ENCODE measurements at regions not wholly inside any gene's neighbourhood (a gene's known extent, or its start where the extent isn't known, plus 50 kb on each side); places are given as distances from the start of the nearest gene placed in this dataset.

GRCh38 chr15:81897057-81897677 lies 148.7 kb downstream of the MEX3B start:
- Histone ChIP-seq H4K20me1 (replicated peaks; ENCODE audit: insufficient read depth) (no peaks in the 10 kb centered on the region), H3K27me3 (ENCODE audit: insufficient read depth) (no peaks in the 10 kb centered on the region), H3K27ac (ENCODE audit: low read depth) (no peak overlapping the region), H3K36me3 (ENCODE audit: insufficient read depth) (no peaks in the 10 kb centered on the region), H3K79me2 (replicated peaks; ENCODE audit: insufficient read depth) (no peaks in the 10 kb centered on the region), H3K9me2 (ENCODE audit: insufficient read depth) (no peaks in the 10 kb centered on the region), H3K4me3 (no peak overlapping the region), H3F3A (replicated peaks; ENCODE audit: low read depth) (no peaks in the 10 kb centered on the region), H3K4me2 (no peak overlapping the region), H3K4me1 (ENCODE audit: insufficient read depth) (no peaks in the 10 kb centered on the region), H2AFZ (no peak overlapping the region)
- Mint-ChIP-seq H3K27ac (no peak overlapping the region), H3K4me1 (peaks cover 2% of the 10 kb centered on the region; the same call in 1 of the 3 replicates), H3K27me3 (ENCODE audit: insufficient read depth, low read depth, poor library complexity) (no peaks in the 10 kb centered on the region), H3K36me3 (ENCODE audit: low read depth) (no peaks in the 10 kb centered on the region), H3K9me3 (no peaks in the 10 kb centered on the region), H3K4me3 (no peak overlapping the region)
- DNase-seq (ENCODE audit: low spot score) (no peak), ATAC-seq (no peak)
- TF ChIP-seq EZH2 (IDR thresholded peaks at IDR 0.05; ENCODE audit: low read depth, unreplicated experiment) (no peak), NANOG (IDR thresholded peaks at IDR 0.05; ENCODE audit: borderline replicate concordance) (no peak), ZNF462 (CRISPR knock-in tag; IDR thresholded peaks at IDR 0.05) (no peak), EZH2phosphoT487 (IDR thresholded peaks at IDR 0.05; ENCODE audit: unreplicated experiment) (no peak)

- ATAC-seq (no peak), DNase-seq (ENCODE audit: low spot score) (no peak)
- no peaks in the 10 kb centered on the region for H3K9me3 Mint-ChIP-seq
- no peak overlapping the region for H3K27ac Mint-ChIP-seq
- Histone ChIP-seq H3K4me3 (no peak overlapping the region), H3K27me3 (ENCODE audit: insufficient read depth) (no peaks in the 10 kb centered on the region), H3F3A (replicated peaks; ENCODE audit: low read depth) (no peaks in the 10 kb centered on the region), H4K20me1 (replicated peaks; ENCODE audit: insufficient read depth) (no peaks in the 10 kb centered on the region), H3K79me2 (replicated peaks; ENCODE audit: insufficient read depth) (no peaks in the 10 kb centered on the region), H3K4me1 (ENCODE audit: insufficient read depth) (no peaks in the 10 kb centered on the region), H3K36me3 (ENCODE audit: insufficient read depth) (no peaks in the 10 kb centered on the region), H2AFZ (no peak overlapping the region), H3K27ac (ENCODE audit: low read depth) (no peak overlapping the region), H3K4me2 (no peak overlapping the region), H3K9me2 (ENCODE audit: insufficient read depth) (no peaks in the 10 kb centered on the region)
- no peak for TF ChIP-seq ETS1 (IDR thresholded peaks at IDR 0.05)
- TF ChIP-seq CTCF (conservative IDR thresholded peaks at IDR 0.05; ENCODE audit: low read depth in 2 of 2) = no peak
- no peak for TF ChIP-seq ZNF114 (CRISPR knock-in tag; IDR thresholded peaks at IDR 0.05)
- no peak for TF ChIP-seq JUNB (IDR thresholded peaks at IDR 0.05; ENCODE audit: unreplicated experiment)
- no peak for TF ChIP-seq ZNF331 (CRISPR knock-in tag; IDR thresholded peaks at IDR 0.05; ENCODE audit: low read depth)
- TF ChIP-seq NANOG (IDR thresholded peaks at IDR 0.05; ENCODE audit: borderline replicate concordance) = no peak
- no peak for TF ChIP-seq POLR2AphosphoS5 (IDR thresholded peaks at IDR 0.05; ENCODE audit: low read depth)
- TF ChIP-seq EZH2phosphoT487 (IDR thresholded peaks at IDR 0.05; ENCODE audit: unreplicated experiment) = no peak
- no peaks in the 10 kb centered on the region for H3K27me3 Mint-ChIP-seq (ENCODE audit: insufficient read depth, low read depth, poor library complexity)
- peaks cover 2% of the 10 kb centered on the region; the same call in 1 of the 3 replicates for H3K4me1 Mint-ChIP-seq
- no peak overlapping the region for H3K4me3 Mint-ChIP-seq
- H3K36me3 Mint-ChIP-seq (ENCODE audit: low read depth) = no peaks in the 10 kb centered on the region
These were observed 149.5 kb downstream of the MEX3B start for GRCh38 chr15:81896356-81896755.

Data from GM23338 (cell line).